HEK293T (cell line): ENCODE measurements at regions not wholly inside any gene's neighbourhood (a gene's known extent, or its start where the extent isn't known, plus 50 kb on each side); places are given as distances from the start of the nearest gene placed in this dataset.

Source experiments
- CTCF ChIA-PET: fragments of 350-600 bp; formaldehyde crosslinking; extraction: SDS; loops from one replicate; lab custom pipeline; 2021; ENCODE audit warnings: antibody characterized with exemption, inconsistent platforms; lab: Yijun Ruan, JAX
- POLR2A ChIA-PET: fragments of 350-600 bp; formaldehyde crosslinking; extraction: SDS; loops from one replicate; lab custom pipeline; 2020; ENCODE audit warnings: antibody characterized with exemption, inconsistent platforms; lab: Yijun Ruan, JAX
- DNase-seq: peaks from one replicate; pipeline ENCODE4 v3.0.0; 2012; ENCODE audit warnings: mixed read lengths; ENCODE audit errors: extremely low spot score
- ARNT ChIP-seq: fragments of 450-650 bp; IDR thresholded peaks from 2 replicates; pipeline ENCODE4 v1.6.1; 2017; ENCODE audit warnings: mild to moderate bottlenecking
- BHLHE40 ChIP-seq: fragments of 450-650 bp; IDR thresholded peaks from 2 replicates; pipeline ENCODE4 v1.6.1; 2016; ENCODE audit warnings: mild to moderate bottlenecking, moderate library complexity, borderline replicate concordance
- CTBP1 ChIP-seq: fragments of 450-650 bp; IDR thresholded peaks from 2 replicates; pipeline ENCODE4 v1.6.1; 2016; ENCODE audit warnings: borderline replicate concordance
- ELF4 ChIP-seq: fragments of 450-650 bp; IDR thresholded peaks from 2 replicates; pipeline ENCODE4 v1.6.1; 2017; ENCODE audit warnings: antibody characterized with exemption
- FOXA1 ChIP-seq: fragments of 450-650 bp; IDR thresholded peaks from 2 replicates; pipeline ENCODE4 v1.6.1; 2016; ENCODE audit warnings: mild to moderate bottlenecking
- FOXK2 ChIP-seq: fragments of 450-650 bp; IDR thresholded peaks from 2 replicates; pipeline ENCODE4 v1.6.1; 2016; ENCODE audit warnings: mild to moderate bottlenecking
- FOXM1 ChIP-seq: fragments of 450-650 bp; IDR thresholded peaks from 2 replicates; pipeline ENCODE4 v1.6.1; 2017; ENCODE audit warnings: mild to moderate bottlenecking, borderline replicate concordance
- HDGF ChIP-seq: fragments of 450-650 bp; IDR thresholded peaks from 2 replicates; pipeline ENCODE4 v1.6.1; 2017; ENCODE audit warnings: antibody characterized with exemption, borderline replicate concordance
- L3MBTL2 ChIP-seq: fragments of 450-650 bp; conservative IDR thresholded peaks from 2 replicates; pipeline ENCODE4 v1.6.1; 2016; ENCODE audit warnings: mild to moderate bottlenecking
- LEF1 ChIP-seq: fragments of 450-650 bp; IDR thresholded peaks from 2 replicates; pipeline ENCODE4 v1.6.1; 2017; ENCODE audit warnings: mild to moderate bottlenecking, borderline replicate concordance
- NFRKB ChIP-seq: fragments of 450-650 bp; IDR thresholded peaks from 2 replicates; pipeline ENCODE4 v1.6.1; 2016; ENCODE audit warnings: mild to moderate bottlenecking, moderate library complexity
- PKNOX1 ChIP-seq: fragments of 450-650 bp; IDR thresholded peaks from 2 replicates; pipeline ENCODE4 v1.6.1; 2016
- SP1 ChIP-seq: fragments of 450-650 bp; IDR thresholded peaks from 2 replicates; pipeline ENCODE4 v1.6.1; 2017
- SUZ12 ChIP-seq: fragments of 450-650 bp; IDR thresholded peaks from 2 replicates; pipeline ENCODE4 v1.6.1; 2016; ENCODE audit warnings: mild to moderate bottlenecking
- TARDBP ChIP-seq: fragments of 450-650 bp; IDR thresholded peaks from 2 replicates; pipeline ENCODE4 v1.6.1; 2016
- ZNF384 ChIP-seq: fragments of 450-650 bp; IDR thresholded peaks from 2 replicates; pipeline ENCODE4 v1.6.1; 2016

GRCh38 chr3:150094150-150094933, 123.6 kb upstream of the PFN2 start:
- POLR2A ChIA-PET = interaction anchor here (0.6 kb wide), 1 partner anchor 318 kb away, joined by 3 read pairs; no protein-coding TSS in a partner anchor
- TF ChIP-seq ELF4 (no peak), ARNT (no peak), CTBP1 (no peak), BHLHE40 (no peak), FOXK2 (no peak), NFRKB (no peak), FOXA1 (no peak), SP1 (no peak), ZNF384 (no peak), SUZ12 (no peak), HDGF (no peak), LEF1 (no peak)
- no peak for DNase-seq
- CTCF ChIA-PET = no interaction called here

DNA sequence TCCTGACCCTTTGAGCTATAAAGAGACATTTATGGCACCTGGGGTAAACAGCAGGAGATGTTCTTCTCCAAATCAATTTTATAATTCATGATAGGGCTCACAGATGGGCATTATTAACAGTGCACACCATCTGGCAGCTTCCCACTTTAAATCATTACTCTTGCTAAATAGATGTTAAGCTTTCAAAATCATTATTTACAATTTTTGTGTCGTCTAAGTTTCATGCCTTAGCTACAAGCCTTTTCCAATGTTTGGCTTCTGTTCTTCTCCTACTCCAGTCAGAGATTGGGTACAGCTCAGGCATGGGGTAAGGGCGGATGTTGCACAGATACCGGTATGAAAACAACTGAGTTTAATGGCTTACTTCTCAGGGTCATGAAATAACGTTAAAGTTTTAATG, 120.9 kb upstream of the PFN2 start:
- DNase-seq = no peak
- ChIA-PET POLR2A (no interaction called here), CTCF (no interaction called here)
- no peak for TF ChIP-seq LEF1
- no peak for TF ChIP-seq CTBP1
- no peak for TF ChIP-seq BHLHE40
- no peak for TF ChIP-seq FOXK2
- no peak for TF ChIP-seq ELF4
- TF ChIP-seq FOXM1 = no peak
- TF ChIP-seq FOXA1 = no peak
- TF ChIP-seq SUZ12 = no peak
- no peak for TF ChIP-seq NFRKB
- TF ChIP-seq ARNT = no peak
- no peak for TF ChIP-seq SP1
- no peak for TF ChIP-seq L3MBTL2
- no peak for TF ChIP-seq TARDBP
- no peak for TF ChIP-seq HDGF
- TF ChIP-seq PKNOX1 = no peak
- no peak for TF ChIP-seq ZNF384

DNA sequence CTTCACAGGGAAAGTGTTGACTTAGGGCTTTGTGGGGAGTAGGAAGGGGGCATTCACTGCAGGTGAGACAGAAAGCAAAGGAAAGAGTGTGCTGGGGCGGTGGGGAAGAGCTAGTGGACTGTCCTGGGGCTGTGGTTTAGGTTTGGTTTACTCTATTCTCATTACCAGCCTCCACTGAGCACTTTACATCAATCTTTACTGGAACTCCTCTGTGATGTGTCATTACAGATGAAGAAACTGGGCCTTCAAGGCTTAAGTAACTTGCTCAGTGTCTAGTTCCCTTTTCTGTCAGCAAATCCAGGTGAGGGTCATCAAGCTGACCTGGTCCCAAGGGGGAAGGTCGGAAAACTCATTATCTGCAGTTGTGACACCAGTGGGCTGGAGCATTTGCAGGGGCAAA, 120.2 kb upstream of the PFN2 start:
- POLR2A ChIA-PET = interaction anchor here (1.0 kb wide), 1 partner anchor 9 kb away, joined by 3 read pairs; no protein-coding TSS in a partner anchor
- CTCF ChIA-PET = no interaction called here
- DNase-seq = no peak

GRCh38 chr3:150090006-150090405, 119.3 kb upstream of the PFN2 start:
- TF ChIP-seq TARDBP = no peak
- no peak for TF ChIP-seq ELF4
- TF ChIP-seq CTBP1 = no peak
- TF ChIP-seq FOXK2 = no peak
- POLR2A ChIA-PET = interaction anchor here (1.0 kb wide), 1 partner anchor 10 kb away, joined by 3 read pairs; no protein-coding TSS in a partner anchor
- CTCF ChIA-PET = no interaction called here
- DNase-seq = no peak

More for the DNA sequence above, 120.2 kb upstream of the PFN2 start:
- TF ChIP-seq FOXA1 (no peak), ELF4 (no peak), TARDBP (no peak), SUZ12 (no peak), PKNOX1 (no peak), LEF1 (no peak), CTBP1 (no peak), ZNF384 (no peak), BHLHE40 (no peak), HDGF (no peak), SP1 (no peak)

DNA sequence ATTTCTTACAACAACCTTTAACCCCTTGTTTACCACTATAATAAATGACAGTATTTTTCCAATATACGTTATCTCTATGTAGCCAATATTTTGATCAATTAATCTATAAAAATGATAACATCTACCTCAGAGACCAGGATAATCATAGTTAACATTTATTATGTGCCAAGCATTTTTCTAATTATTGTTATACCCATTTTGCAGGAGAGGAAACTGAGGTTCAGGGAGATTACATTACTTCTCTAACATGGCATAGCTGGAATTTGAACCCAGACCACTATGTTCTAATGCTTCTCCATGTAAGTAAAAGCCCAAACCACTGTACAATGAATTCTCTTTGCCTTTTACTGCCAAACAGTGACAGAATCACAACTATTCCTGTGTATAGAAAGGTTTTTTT, 113.4 kb upstream of the PFN2 start:
- no peak for DNase-seq
- CTCF ChIA-PET = no interaction called here
- POLR2A ChIA-PET = no interaction called here
- TF ChIP-seq FOXK2 (no peak), SUZ12 (no peak), BHLHE40 (no peak), TARDBP (no peak), SP1 (no peak), NFRKB (no peak), ZNF384 (no peak), ARNT (no peak), CTBP1 (no peak), L3MBTL2 (no peak), FOXA1 (no peak), HDGF (no peak), PKNOX1 (no peak), LEF1 (no peak), ELF4 (no peak), FOXM1 (no peak)

DNA sequence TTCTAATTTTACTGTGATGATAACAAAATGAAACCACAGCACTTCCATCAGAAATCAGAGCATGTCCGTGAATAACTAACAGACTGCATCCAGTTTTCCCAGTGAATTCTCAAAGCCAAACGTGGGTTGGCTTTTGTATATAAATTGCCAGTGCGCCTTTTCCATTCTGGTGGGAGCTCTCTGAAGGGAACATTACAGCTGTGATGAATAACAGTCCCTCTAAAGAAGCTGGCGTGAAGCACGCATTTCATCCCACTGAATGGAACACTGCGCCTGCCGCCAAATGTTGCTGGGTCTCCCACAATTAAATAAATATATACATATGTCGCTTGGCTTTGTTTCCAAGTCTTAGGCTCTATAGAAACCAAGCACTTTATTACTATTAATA, 113.0 kb upstream of the PFN2 start:
- DNase-seq = no peak
- ChIA-PET CTCF (no interaction called here), POLR2A (no interaction called here)
- no peak for TF ChIP-seq SP1
- no peak for TF ChIP-seq FOXM1
- no peak for TF ChIP-seq PKNOX1
- TF ChIP-seq ELF4 = no peak
- TF ChIP-seq ZNF384 = no peak
- no peak for TF ChIP-seq FOXK2
- TF ChIP-seq BHLHE40 = no peak
- TF ChIP-seq SUZ12 = no peak
- no peak for TF ChIP-seq FOXA1
- TF ChIP-seq CTBP1 = no peak
- no peak for TF ChIP-seq TARDBP
- TF ChIP-seq ARNT = no peak
- no peak for TF ChIP-seq HDGF
- no peak for TF ChIP-seq LEF1
- TF ChIP-seq L3MBTL2 = no peak
- no peak for TF ChIP-seq NFRKB
